Heart left ventricle (tissue), 16 donors: ENCODE measurements at regions not wholly inside any gene's neighbourhood (a gene's known extent, or its start where the extent isn't known, plus 50 kb on each side); places are given as distances from the start of the nearest gene placed in this dataset.

Source experiments
- ATAC-seq, 4 donors: fragments of 200-7000 bp; cut with Tn5 transposase; one replicate each; pipeline ENCODE4 v1.9.1; 2020 to 2022; ENCODE audit warnings: moderate library complexity in 4 of 4, mild to moderate bottlenecking in 3 of 4, moderate number of reproducible peaks in 1 of 4
- DNase-seq, 5 donors: peaks; one replicate each; pipeline ENCODE4 v3.0.0-alpha.2; 2020
- H3K27ac ChIP-seq, 12 donors: fragments of 200-600 bp; sonication (generic) in 4 of 12; one replicate each; pipeline versions ENCODE4 v1.5.0 to v1.8.0; 2016 to 2022; ENCODE audit warnings: mild to moderate bottlenecking in 2 of 12
- H3K27me3 ChIP-seq, 9 donors: fragments of 200-600 bp; sonication (generic) in 2 of 9; one replicate each; pipeline versions ENCODE4 v1.5.1 to v1.8.0; 2016 to 2022; ENCODE audit warnings: mild to moderate bottlenecking in 3 of 9
- H3K36me3 ChIP-seq, 9 donors: fragments of 200-600 bp; sonication (generic) in 2 of 9; one replicate each; pipeline versions ENCODE4 v1.5.0 to v1.8.0; 2018 to 2022; ENCODE audit warnings: mild to moderate bottlenecking in 2 of 9
- H3K4me1 ChIP-seq, 12 donors: fragments of 200-600 bp; sonication (generic) in 4 of 12; one replicate each; pipeline versions ENCODE4 v1.5.0 to v1.8.0; 2016 to 2022; ENCODE audit warnings: mild to moderate bottlenecking in 3 of 12
- H3K4me3 ChIP-seq, 12 donors: fragments of 200-600 bp; sonication (generic) in 4 of 12; one replicate each; pipeline versions ENCODE4 v1.5.0 to v1.8.0; 2017 to 2022; ENCODE audit warnings: mild to moderate bottlenecking in 9 of 12, moderate library complexity in 4 of 12
- H3K9me3 ChIP-seq, 12 donors: fragments of 200-600 bp; sonication (generic) in 4 of 12; one replicate each; pipeline versions ENCODE4 v1.5.0 to v1.8.0; 2016 to 2022; ENCODE audit warnings: mild to moderate bottlenecking in 1 of 12
- POLR2A ChIP-seq, 2 donors: fragments of 450-650 bp; IDR thresholded peaks; one replicate each; pipeline ENCODE4 v1.6.1; 2017; ENCODE audit warnings: antibody characterized with exemption in 2 of 2, mild to moderate bottlenecking in 2 of 2, moderate library complexity in 2 of 2
- WGBS, 4 donors: extraction: QIAGEN DNeasy Blood & Tissue Kit in 2 of 4; methylation state at CpG; one replicate each; pipeline versions ENCODE4 v1.1.5 to v1.1.7; 2013 to 2018; 5-methylcytosine and 5-hydroxymethylcytosine counted together
- intact Hi-C, 10 donors: fragments of 100-400 bp; cut with DNase I; formaldehyde crosslinking; loops; one replicate each; pipeline versions ENCODE4 v1.11.1 to v1.14.2; 2022
- TF ChIP-seq, protein P1 (sequence below), 12 donors: fragments of 200-600 bp; sonication (generic) in 4 of 12; IDR thresholded peaks; one replicate each; pipeline versions ENCODE4 v1.5.0 to v1.8.0; 2018 to 2022; ENCODE audit warnings: antibody characterized with exemption in 12 of 12, mild to moderate bottlenecking in 5 of 12
- donor health status: ischemic (EF 13 %, LVEDD 7.1; RV severe dilation, severe dysfunction).
- donor health status: healthy with polysubstance abuse.
- donor health status: DM: no; HTN: yes; CAD: no.
- donor health status: DM: no; HTN: no; CAD: no.
- donor health status: ischemic (EF 25% LVEDD 6.9; RV normal size, moderate dysfunction).
- donor health status: ischemic (EF 25% LVEDD 5.7; RV mildly dilated, moderate dysfunction).
- donor health status: healthy.
- donor health status: DM: yes; HTN: yes; CAD: no.
- donor health status: ischemic (EF 35%, LVEDD 5.7; RV mildly dilated, moderate dysfunction).
- donor health status: nonischemic (EF 11% LVEDD 7.7; RV severe dilation, severe dysfunction).
- donor health status: DM: yes; HTN: yes; CAD: no.
- donor health status: PGD.
- donor health status: ischemic (EF 29% LVEDD 5.4; RV normal size, mild dysfunction).
- donor health status: nonischemic (EF 23%, LVEDD 6.1; RV moderate dilation, normal function).

- H3K27ac ChIP-seq, result no peak overlapping the region
- H3K27me3 ChIP-seq, result no peaks in the 10 kb centered on the region
- TF ChIP-seq POLR2A (IDR thresholded peaks at IDR 0.05), result no peak
- TF ChIP-seq, protein P1, sequence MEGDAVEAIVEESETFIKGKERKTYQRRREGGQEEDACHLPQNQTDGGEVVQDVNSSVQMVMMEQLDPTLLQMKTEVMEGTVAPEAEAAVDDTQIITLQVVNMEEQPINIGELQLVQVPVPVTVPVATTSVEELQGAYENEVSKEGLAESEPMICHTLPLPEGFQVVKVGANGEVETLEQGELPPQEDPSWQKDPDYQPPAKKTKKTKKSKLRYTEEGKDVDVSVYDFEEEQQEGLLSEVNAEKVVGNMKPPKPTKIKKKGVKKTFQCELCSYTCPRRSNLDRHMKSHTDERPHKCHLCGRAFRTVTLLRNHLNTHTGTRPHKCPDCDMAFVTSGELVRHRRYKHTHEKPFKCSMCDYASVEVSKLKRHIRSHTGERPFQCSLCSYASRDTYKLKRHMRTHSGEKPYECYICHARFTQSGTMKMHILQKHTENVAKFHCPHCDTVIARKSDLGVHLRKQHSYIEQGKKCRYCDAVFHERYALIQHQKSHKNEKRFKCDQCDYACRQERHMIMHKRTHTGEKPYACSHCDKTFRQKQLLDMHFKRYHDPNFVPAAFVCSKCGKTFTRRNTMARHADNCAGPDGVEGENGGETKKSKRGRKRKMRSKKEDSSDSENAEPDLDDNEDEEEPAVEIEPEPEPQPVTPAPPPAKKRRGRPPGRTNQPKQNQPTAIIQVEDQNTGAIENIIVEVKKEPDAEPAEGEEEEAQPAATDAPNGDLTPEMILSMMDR (IDR thresholded peaks at IDR 0.05), result no peak
- ATAC-seq (no peak), DNase-seq (no peak)
- intact Hi-C loops, result no loop called here
- 65 to 88% (median 77%) methylated on average over 2 of the region's 2 CpGs for WGBS, 4 donors
- no peaks in the 10 kb centered on the region for H3K36me3 ChIP-seq
- H3K4me3 ChIP-seq, result no peak overlapping the region
- H3K9me3 ChIP-seq, result no peaks in the 10 kb centered on the region
- H3K4me1 ChIP-seq, result no peaks in the 10 kb centered on the region
Observed at GRCh38 chr16:59397638-59398037, 663.5 kb upstream of the GOT2 start.

- Histone ChIP-seq H3K4me3 (no peak overlapping the region), H3K27me3 (no peaks in the 10 kb centered on the region), H3K9me3 (no peaks in the 10 kb centered on the region), H3K4me1 (no peaks in the 10 kb centered on the region), H3K27ac (no peak overlapping the region), H3K36me3 (no peaks in the 10 kb centered on the region)
- intact Hi-C loops, result no loop called here
- DNase-seq, result no peak
- no peak for ATAC-seq
- no peak for TF ChIP-seq POLR2A (IDR thresholded peaks at IDR 0.05)
- TF ChIP-seq, protein P1 (IDR thresholded peaks at IDR 0.05), result no peak
Observed at GRCh38 chr16:59394526-59394925, 660.4 kb upstream of the GOT2 start.

GRCh38 chr16:59392911-59393310, 658.8 kb upstream of the GOT2 start:
- H3K4me3 ChIP-seq, result no peak overlapping the region
- H3K27ac ChIP-seq, result no peak overlapping the region
- no peaks in the 10 kb centered on the region for H3K9me3 ChIP-seq
- 56 to 73% (median 62%) methylated on average over 2 of the region's 2 CpGs for WGBS, 4 donors
- ATAC-seq (no peak), DNase-seq (no peak)
- no peaks in the 10 kb centered on the region for H3K4me1 ChIP-seq
- TF ChIP-seq, protein P1 (IDR thresholded peaks at IDR 0.05), result no peak
- no peak for TF ChIP-seq POLR2A (IDR thresholded peaks at IDR 0.05)
- intact Hi-C loops, result no loop called here
- no peaks in the 10 kb centered on the region for H3K36me3 ChIP-seq
- no peaks in the 10 kb centered on the region for H3K27me3 ChIP-seq

GRCh38 chr16:59391617-59392364, 657.7 kb upstream of the GOT2 start:
- Histone ChIP-seq H3K4me3 (no peak overlapping the region), H3K4me1 (no peaks in the 10 kb centered on the region), H3K9me3 (no peaks in the 10 kb centered on the region), H3K27ac (no peak overlapping the region), H3K36me3 (no peaks in the 10 kb centered on the region), H3K27me3 (no peaks in the 10 kb centered on the region)
- WGBS, 4 donors, result 63 to 75% (median 72%) methylated on average over 4 of the region's 4 CpGs
- intact Hi-C loops, result no loop called here
- DNase-seq (no peak), ATAC-seq (no peak)
- TF ChIP-seq, protein P1 (IDR thresholded peaks at IDR 0.05), result no peak
- no peak for TF ChIP-seq POLR2A (IDR thresholded peaks at IDR 0.05)
